NAMALWA (cell line): ENCODE measurements at regions not wholly inside any gene's neighbourhood (a gene's known extent, or its start where the extent isn't known, plus 50 kb on each side); places are given as distances from the start of the nearest gene placed in this dataset.
"Not testable (repeated sequence)": the region's sequence is repeated elsewhere in the genome, so short reads cannot be mapped to it uniquely, and the experiment has no call there.

Experiments used
- DNase-seq: peaks from one replicate; pipeline ENCODE4 v3.0.0-alpha.2; 2015; ENCODE audit warnings: low spot score

DNA sequence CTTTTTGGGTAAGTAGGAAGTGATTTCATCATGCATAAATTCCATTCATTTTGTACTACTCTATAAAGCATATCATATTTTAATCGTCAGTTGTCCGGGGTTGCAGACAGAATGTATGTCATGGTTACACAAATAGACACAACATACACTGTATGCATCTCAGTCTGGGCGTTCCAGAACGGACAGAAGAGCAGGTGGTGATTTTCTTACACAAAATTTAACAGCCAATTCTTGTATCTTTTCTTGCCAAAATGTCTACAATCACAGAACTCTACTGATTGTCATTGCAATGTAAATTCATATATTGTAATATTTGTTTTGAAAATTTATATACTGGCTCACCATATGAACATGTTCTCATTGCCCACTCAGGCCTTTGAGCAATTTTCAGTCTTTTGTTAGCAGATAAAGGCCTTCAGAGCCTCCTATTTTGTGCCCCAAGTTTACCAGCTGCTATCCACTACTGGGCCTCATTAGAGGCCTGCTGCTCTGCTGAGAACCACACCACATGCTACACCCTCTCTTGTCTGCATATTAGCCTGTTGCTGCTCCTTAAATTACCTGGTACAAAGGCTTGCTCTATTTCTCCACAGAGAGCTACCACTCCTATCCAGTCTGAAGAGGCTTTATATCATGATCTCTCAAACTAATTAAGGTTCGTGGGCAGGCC is 61.5 kb downstream of the PRDM13 start:
- no peak for DNase-seq

DNA sequence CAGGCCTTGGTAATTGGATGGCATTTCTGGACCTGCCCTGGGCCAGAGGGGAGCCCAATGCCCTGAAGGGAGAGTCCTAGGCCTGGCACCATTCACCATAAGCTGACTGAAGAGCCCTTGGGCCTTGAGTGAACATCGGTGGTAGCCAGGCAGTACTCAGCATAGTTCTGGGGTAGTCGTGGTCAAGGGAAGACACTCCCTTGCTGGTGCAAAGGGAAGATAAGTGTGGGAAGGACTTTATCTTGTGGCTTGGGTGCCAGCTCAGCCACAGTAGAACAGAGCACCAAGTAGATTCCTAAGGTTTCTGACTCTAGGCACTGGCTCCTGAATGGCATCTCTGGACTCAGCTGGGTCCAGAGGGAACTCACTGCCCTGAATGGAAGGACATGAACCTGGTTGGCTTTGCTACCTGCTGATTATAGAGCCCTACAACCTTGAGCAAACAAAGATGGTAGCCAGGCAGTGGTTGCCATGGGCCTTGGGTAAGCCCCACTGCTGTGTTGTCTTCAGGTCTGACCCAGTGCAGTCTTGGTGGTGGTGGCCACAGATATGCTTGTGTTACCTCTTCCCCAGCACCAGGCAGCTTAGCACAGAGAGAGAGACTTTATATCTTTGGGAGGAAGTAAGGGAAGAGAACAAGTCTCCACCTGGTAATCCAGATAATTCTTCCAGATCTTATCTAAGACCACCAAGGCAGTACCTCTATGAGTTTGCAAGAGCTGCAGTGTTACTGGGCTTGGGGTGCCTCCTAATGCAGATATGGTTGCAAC is 83.5 kb downstream of the PRDM13 start:
- DNase-seq: no peak

DNA sequence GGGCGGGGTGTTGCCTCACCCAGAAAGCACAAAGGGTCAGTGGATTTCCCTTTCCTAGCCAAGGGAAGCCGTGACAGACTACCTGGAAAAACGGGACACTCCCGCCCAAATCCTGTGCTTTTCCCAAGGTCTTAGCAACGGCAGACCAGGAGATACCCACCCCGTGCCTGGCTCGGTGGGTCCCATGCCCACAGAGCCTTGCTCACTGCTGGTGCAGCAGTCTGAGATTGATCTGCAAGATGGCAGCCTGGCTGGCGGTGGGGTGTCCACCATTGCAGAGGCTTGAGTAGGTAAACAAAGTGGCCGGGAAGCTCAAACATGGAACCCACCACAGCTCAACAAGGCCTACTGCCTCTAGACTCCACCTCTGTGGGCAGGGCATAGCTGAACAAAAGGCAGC is 95.7 kb downstream of the PRDM13 start:
- DNase-seq: not testable (repeated sequence)

DNA sequence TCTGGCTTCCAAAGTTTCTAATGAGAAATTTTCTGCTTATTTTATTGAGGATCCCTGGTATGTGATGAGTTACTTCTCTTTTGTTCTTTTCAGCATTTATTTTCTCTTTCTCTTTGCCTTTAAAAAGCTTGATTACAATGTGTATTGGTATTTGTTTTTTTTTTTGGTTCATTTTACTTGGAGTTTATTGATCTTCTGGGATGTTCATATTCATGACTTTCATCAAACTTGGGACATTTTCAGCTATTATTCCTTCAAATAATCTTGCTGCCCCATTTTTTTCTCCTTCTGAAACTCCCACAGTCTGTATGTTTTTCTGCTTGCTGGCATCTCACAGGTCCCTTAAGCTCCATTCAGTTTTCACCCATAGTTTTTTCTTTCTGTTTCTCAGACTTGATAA is 102.4 kb downstream of the PRDM13 start:
- DNase-seq: no peak

DNA sequence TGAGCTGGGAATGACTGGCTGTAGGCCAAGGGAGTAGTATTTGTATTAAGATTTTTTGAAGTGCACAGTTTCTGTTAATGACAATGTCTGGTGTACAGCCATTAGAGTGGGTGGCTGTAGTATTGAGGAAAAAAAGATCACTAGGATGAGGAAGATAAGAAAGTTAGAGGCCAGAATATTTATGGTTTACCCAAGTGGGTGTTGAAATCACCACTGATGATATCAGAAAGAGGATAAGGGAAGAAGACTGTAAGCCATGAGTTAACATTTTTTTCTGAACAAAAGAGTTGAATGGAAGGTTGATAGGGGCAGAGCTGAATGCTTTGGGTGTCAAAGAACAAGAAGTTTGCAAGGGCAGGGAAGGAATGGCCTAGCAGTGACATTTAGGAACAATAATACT is 104.7 kb downstream of the PRDM13 start:
- DNase-seq: no peak

DNA sequence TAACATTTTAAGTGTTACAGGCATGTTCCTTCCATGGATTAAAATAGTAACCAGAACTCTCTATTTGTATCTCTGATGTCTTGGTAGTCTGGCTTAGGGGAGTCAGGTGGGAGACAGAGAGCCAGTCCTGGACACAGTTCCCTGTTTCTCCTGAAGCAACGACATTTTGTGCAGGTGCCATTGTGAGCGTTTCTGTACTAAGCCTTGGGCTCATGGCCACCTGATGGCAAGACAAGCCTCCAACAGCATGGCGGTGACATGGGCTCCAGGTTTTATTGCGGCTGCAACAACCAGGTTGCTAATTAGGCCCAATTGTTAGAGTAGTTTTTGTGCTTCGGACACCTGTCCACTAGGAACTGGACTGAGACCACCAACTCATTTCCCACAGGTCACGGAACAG is 105.3 kb downstream of the PRDM13 start:
- DNase-seq: no peak

DNA sequence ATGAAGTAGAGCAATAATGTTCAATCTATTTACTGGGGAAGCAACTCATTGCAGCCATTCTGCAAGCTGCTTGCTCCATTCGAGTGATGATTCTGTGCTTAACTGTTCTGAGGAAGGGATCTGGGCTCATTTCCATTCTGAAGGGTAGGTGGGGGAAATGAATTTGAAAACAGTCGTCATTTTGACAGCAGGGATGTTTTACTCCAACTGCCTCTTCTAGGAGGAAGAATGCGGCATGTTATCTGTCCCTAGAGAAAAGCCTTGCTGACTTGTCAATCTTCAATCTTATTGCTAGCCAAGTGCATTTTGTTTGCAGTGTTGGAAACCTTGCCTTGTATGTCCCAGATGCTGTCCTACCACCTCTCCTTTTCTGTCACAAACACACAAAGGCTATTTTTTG is 105.9 kb downstream of the PRDM13 start:
- no peak for DNase-seq

DNA sequence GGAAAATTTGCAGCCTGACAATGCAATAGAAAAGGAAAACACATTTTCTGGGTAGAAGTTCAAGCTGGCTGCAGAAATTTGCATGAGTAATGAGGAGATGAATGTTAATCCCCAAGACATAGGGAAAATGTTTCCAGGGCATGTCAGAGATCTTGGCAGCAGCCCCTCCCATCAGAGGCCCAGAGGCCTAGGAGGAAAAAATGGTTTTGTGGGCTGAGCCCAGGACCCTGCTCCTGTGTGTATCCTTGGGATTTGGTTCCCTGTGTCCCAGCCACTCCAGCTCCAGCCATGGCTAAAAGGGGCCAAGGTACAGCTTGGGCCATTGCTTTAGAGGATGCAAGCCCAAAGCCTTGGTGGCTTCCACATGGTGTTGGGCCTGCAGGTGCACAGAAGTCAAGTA is 115.4 kb downstream of the PRDM13 start:
- DNase-seq: not testable (repeated sequence)

DNA sequence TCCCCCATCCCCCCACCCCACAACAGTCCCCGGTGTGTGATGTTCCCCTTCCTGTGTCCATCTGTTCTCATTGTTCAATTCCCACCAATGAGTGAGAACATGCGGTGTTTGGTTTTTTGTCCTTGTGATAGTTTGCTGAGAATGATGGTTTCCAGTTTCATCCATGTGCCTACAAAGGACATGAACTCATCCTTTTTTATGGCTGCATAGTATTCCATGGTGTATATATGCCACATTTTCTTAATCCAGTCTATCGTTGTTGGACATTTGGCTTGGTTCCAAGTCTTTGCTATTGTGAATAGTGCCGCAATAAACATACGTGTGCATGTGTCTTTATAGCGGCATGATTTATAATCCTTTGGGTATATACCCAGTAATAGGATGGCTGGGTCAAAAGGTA is 123.6 kb downstream of the PRDM13 start:
- not testable (repeated sequence) for DNase-seq

DNA sequence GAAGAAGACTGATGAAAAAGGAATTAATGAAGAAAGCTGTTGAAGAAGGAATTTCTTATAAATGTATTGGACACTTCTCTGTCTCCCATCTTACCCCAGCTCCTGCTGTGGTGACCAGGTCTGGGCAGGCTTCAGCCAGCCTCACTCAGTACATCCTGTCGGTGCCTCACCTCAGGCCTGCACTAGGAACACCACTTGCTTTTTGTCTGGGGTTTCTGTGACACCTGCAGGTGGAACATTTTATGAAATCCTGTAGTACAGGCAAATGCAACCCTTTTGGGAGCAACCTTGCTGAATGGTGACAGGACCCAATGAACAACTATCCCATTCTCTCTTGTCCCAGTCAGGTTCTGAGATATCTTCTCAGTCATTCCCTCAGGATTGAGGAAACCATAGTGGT is 129.7 kb downstream of the PRDM13 start:
- DNase-seq: no peak

DNA sequence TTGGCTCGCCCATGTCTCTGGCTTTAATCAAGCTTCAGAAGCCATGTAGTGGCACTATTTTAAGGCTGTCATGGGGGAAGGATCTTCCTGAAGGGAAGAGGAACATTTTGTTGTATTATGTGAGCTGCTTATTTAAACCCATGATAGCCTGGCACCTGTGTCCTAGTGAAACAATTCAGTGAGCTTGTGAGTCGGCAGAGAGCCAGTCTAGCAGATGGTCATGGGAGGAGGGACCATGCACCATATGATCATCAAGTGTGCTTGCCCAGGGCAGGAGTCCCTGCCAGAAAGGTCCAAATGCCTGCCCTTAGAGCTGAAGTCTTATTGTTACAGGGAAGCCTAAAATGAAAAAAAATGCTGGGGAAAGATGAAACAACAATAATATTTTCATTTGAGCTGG is 132.9 kb downstream of the PRDM13 start:
- DNase-seq: no peak

DNA sequence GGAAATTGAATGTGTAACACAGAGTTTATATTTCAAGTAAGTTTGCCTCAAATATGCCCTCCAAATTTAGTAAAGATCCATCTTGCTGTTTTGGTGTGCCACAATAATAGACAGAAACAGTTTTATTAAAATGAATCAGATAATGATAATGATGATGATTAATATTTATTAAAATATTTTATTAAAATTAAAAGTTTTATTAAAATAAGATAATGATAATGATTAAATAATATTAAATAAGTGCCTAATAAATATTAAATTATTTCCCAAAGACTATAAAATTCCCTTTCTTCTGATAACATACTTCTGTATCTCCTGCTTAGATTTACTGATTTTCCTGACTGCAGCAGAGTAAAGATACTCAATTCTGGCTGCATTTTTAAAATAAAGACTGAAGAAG is 134.5 kb downstream of the PRDM13 start:
- DNase-seq: no peak

DNA sequence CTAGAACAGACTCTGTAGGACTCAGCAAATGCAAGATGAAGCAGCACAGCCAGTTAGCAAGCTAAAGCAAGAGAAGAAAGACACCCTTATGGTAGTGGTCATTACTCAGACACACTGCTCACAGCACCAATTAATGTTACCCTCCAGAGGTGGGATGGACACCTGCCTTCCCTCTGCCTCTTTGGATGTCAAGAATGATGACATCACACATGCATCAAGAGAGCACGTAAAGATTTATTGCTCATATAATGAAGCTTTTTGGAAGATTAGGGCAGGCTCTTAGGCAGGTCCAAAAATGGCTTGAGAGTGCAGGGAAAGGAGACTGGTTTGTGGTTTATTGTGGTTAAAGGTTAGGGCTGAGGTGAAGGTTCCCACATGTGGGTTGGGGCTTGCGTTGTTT is 137.0 kb downstream of the PRDM13 start:
- DNase-seq: no peak

DNA sequence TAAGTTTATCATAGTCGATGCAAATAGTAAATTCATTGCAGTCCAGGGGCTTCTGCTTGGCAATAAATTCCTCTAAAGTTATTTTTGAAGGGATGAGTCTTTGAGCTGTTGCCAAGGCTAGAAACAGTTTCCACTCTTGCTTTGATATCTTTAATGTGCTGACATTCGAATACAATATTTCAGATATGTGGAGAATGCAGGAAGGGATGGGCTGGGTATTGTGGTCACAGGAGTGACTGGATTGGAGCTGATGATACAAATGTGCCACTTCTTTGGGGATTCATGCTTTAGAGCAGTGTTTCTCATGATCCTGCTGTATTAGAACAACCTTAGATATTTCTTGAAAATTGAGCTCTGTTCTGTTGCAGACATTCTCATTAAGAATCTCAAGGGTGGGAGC is 139.0 kb downstream of the PRDM13 start:
- no peak for DNase-seq

DNA sequence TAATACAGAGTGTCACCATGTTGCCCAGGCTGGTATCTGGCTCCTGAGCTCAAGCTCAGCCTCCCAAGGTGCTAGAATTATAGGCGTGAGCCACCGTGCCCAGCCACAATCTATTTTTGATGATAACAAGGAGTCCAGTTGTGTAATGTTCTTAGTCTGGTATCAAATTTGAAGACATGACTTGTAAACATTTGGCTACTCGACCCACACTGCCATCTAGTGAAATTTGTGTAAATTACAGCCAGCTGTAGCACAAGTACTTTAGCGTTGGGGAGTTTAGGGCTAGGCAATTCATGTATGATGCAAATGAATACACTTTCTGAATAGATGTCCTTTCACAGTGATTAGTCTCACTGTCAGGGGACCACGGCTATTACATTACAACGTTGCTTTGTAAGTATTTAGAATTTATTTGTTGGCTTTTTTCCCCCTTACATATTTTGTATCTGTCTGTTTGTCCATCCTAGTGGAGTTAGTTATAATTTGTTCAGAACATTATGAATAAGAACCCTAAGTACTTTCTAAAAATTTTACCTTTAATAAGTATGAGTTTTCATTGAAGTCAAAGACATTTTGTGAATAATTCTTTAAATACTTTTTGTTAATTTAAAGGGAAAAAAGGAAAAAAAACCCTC is 139.7 kb downstream of the PRDM13 start:
- DNase-seq: peak; percentile 88

DNA sequence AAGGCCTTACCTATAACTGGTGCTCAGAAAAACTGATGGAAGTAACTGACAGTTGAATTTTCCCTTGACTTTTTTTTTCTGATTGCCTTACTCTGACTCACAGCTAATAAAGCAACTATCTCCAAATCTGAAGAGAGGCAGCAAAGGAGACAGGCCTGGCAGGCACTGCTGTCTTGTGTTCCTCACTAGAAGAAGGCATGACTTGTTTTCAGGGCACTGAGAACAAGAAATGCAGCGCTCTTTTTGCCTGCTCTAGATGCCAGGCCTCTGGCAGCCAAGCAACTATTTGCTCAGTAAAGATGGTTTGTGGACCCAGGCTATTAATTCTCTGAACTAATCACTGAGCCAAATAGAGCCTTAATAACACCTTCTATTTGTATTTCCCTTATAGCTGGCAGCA is 155.1 kb downstream of the PRDM13 start:
- DNase-seq: no peak

DNA sequence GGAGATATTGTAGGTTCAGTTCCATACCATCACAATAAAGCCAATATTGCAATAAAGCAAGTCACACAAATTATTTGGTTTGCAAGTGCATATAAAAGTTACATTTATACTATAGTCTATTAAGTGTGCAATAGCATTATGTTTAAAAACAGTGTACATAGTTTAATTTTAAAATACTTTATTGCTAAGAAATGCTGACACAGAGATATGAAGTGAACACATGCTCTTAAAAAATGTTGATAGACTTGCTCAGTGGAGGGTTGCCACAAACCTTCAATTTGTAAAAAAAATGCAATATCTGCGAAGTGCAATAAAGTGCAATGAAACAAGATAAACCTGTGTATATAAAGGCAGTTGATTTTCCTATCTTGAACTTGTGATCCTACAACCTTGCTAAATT is 161.5 kb downstream of the PRDM13 start:
- DNase-seq: no peak

DNA sequence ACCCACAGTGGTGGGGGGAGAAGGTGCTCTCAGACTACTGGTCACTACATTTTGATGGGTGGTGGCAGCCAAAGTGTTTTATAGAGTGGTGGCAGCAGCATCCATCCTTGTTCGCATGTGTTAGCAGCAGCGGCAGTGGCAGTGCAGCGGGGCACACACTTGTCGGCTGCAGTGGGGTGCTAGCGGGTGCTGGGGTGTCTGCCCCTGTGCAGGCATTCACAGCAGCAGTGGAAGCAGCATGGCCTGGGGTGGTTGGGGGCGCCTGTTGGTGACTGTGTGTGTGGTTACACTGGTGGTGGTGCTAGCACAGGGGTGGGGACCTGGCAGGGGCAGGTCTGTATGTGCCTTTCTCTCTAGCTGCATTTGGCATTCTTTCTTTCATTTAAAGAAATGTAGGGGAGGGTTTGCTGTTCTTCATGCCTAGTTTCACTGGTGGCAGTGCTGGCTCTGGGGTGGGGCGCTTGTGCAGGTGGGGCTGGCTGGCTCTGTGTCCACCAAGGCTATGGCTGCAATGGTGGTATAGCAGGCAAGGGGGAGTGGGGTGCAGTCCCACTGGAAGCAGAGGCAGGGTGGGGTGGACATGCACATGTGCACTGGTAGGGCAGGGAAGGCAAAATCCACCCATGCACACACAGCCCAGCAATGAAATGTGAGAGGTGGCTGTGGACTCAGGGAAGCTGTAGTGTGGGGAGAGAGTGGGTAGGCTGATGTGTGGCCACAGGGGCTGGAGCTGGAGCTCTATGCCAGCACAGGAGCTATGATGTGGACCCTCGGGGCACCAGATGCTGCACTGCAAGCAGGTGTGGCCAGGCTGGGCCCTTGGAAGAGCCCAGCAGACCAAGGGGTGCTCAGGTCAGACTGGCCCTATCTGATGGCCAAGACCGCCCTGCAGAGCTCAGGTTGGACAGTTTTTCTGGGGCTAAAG is 173.3 kb downstream of the PRDM13 start:
- DNase-seq: no peak

DNA sequence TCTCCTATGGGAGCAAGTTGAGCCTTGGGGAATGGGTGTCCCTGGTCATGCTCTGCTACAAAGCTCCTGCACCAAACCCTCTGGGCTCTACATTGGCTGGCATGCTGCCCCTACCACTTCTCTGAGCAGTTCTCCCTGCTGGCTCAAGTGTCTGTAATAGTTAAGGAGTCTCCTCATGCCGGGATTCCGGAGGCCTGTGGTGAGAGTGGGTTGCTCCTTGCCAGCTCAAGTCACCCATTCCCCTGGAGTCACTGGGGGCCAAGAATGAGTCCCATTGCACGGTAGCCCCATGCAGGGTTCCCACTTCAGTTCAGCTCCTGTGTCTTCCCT is 173.9 kb downstream of the PRDM13 start:
- DNase-seq: no peak

DNA sequence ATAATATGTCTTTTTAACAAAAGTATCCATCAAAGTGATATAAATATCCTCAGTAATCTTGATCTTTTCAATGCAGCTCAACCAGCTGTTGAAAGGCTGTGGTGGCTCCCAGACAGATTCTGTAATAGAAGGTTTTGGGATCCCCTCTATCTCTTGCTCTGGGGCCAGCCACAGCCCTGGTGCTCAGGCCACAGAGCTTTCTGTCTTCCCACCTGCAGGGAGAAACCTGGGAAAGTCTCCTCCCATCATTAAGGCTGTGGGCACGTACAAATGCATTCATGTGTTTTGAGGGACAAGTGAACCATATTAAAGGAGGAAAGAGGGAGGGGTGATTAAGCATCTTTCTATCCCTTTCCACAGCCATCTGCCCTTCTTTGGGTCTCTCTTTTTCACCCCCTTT is 183.1 kb downstream of the PRDM13 start:
- no peak for DNase-seq

DNA sequence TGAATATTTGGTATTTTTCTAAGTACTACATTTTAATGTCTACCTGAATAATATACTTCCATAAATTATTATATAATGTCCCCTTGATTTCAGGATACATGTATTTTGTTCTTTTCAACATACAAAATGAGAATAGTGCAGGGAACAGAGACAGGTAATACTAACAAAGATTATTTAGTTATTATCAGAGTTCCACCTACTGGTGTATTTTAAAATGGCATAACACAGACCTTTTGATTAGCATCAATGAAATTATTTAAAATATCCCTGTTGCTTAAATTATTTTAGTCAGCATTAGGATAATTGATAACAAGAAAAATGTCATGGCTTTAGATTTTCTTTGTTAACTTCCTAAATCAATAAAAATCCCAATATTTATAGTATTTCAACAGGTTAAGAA is 184.0 kb downstream of the PRDM13 start:
- peak; percentile 16 for DNase-seq

DNA sequence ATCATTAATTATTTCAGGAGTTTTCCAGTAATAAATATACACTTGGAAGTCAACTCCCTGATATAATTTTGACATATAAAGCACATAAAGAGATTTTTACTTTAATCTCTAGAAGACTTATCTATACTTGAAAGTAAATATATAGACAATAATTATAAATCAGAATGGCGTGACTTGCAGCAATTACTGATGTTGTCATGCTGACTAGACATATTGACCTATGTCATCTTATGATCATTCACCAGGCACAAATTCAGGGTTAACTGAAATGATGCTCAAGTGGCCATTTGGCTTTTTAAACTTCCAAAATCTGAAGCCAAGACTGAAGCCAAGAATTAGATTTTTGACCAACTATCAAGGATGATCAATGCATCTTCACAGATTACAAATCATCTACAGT is 192.2 kb downstream of the MCHR2 start:
- no peak for DNase-seq
